ENCODE measurements at regions not wholly inside any gene's neighbourhood (a gene's known extent, or its start where the extent isn't known, plus 50 kb on each side); places are given as distances from the start of the nearest gene placed in this dataset.
A peak's percentile ranks its signal among the peaks of the same experiment; 100 is the strongest.
"Not testable (repeated sequence)": the region's sequence is repeated elsewhere in the genome, so short reads cannot be mapped to it uniquely, and the experiment has no call there.

GRCh38 chr5:34535944-34536623 lies 120.0 kb upstream of the RAI14 start:
- DNase-seq, result no peak

- DNase-seq, result no peak
These were observed 119.4 kb upstream of the RAI14 start for GRCh38 chr5:34536699-34537098.

- DNase-seq, result no peak
These were observed 118.0 kb upstream of the RAI14 start for GRCh38 chr5:34538026-34538672.

GRCh38 chr5:34539183-34539582 lies 116.9 kb upstream of the RAI14 start:
- DNase-seq, result no peak

GRCh38 chr5:34541067-34541466 lies 115.1 kb upstream of the RAI14 start:
- DNase-seq, result no peak

GRCh38 chr5:34542818-34543217 lies 113.3 kb upstream of the RAI14 start:
- DNase-seq, result no peak

- DNase-seq, result no peak
These were observed 112.4 kb upstream of the RAI14 start for GRCh38 chr5:34543687-34544086.

GRCh38 chr5:34544403-34544802 lies 111.7 kb upstream of the RAI14 start:
- DNase-seq, result no peak

GRCh38 chr5:34545164-34545563 lies 111.0 kb upstream of the RAI14 start:
- no peak for DNase-seq

- no peak for DNase-seq
These were observed 110.5 kb upstream of the RAI14 start for GRCh38 chr5:34545626-34546025.

- DNase-seq, result no peak
These were observed 108.6 kb upstream of the RAI14 start for GRCh38 chr5:34547300-34548085.

- DNase-seq, result no peak
These were observed 108.1 kb upstream of the RAI14 start for GRCh38 chr5:34548086-34548403.

- DNase-seq, result no peak
These were observed 105.9 kb upstream of the RAI14 start for GRCh38 chr5:34550247-34550646.

GRCh38 chr5:34550964-34551363 lies 105.2 kb upstream of the RAI14 start:
- DNase-seq, result no peak

GRCh38 chr5:34551911-34552433 lies 104.2 kb upstream of the RAI14 start:
- no peak for DNase-seq

- DNase-seq, result no peak
These were observed 103.4 kb upstream of the RAI14 start for GRCh38 chr5:34552686-34553085.

- DNase-seq, result no peak
These were observed 102.5 kb upstream of the RAI14 start for GRCh38 chr5:34553581-34553980.

- no peak for DNase-seq
These were observed 101.5 kb upstream of the RAI14 start for GRCh38 chr5:34554641-34555040.

GRCh38 chr5:34555699-34556508 lies 100.2 kb upstream of the RAI14 start:
- DNase-seq, result peak; percentile 11

- no peak for DNase-seq
These were observed 99.7 kb upstream of the RAI14 start for GRCh38 chr5:34556509-34556782.

GRCh38 chr5:34561581-34561980 lies 94.5 kb upstream of the RAI14 start:
- DNase-seq, result not testable (repeated sequence)

GRCh38 chr5:34562791-34563190 lies 93.3 kb upstream of the RAI14 start:
- no peak for DNase-seq

GRCh38 chr5:34563269-34563668 lies 92.9 kb upstream of the RAI14 start:
- no peak for DNase-seq

Data from NCI-H146 (cell line).